HG02571 (cell line): ENCODE measurements at regions not wholly inside any gene's neighbourhood (a gene's known extent, or its start where the extent isn't known, plus 50 kb on each side); places are given as distances from the start of the nearest gene placed in this dataset.

ENCODE experiments used
- ATAC-seq: cut with Tn5 transposase; IDR thresholded peaks from one replicate; pipeline ENCODE4 v1.9.1; 2021; ENCODE audit warnings: mild to moderate bottlenecking, moderate library complexity; ENCODE audit not compliant: unreplicated experiment

- ATAC-seq, result no peak
Measured at GRCh38 chr13:89738072-89738471, 1609.4 kb upstream of the MIR17HG start.

DNA sequence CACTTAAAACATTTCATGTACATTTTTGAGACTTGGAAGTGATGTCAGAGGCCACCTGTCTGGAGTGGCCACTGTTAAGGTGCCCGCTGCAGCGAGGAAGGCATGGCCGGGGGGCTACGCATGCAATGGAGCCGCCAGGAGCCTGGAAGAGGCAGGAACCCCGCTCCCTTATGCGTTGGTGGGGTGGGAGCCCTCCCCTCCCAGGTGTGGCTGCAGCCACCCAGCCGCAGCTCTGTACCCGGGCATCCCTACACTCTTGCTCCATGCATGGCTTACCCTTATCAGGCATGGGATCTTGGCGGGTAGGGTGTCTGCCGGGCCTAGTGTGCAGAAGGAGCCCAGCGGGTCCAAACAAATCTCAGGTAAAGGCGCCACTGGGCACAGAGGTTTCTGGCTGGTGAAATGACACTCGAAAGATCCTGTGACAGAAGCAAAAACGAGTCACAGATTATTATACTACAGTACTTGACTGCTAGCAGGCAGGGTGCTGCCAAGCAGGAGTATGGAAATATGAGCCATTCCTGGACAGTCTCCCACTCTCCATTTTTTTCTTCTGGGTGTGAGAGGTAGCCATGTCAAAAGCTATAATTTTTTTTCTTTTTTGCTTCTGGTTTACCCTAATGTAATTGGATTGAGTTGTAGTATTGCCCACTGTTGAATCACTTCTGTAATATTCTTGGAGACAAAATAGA, 1606.3 kb upstream of the MIR17HG start:
- no peak for ATAC-seq

DNA sequence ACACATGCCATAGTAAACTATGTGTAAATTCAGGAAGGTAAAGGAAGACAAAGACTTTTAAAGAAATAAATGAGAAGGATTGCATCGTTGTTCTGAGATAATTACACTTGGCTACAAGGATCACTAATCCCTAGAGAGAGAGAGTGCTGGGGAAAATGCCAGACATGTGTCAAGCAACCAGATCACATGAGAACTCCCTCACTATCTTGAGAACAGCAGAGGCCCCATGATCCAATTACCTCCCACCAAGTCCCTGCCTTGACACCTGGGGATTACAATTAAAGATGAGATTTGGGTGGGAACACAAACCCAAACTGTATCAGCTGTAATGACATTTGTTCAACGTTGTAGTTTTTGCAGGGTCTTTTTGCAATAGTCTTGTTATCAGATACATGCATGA, 1600.9 kb upstream of the MIR17HG start:
- ATAC-seq, result no peak

GRCh38 chr13:89748716-89749115, 1598.8 kb upstream of the MIR17HG start:
- ATAC-seq, result no peak

DNA sequence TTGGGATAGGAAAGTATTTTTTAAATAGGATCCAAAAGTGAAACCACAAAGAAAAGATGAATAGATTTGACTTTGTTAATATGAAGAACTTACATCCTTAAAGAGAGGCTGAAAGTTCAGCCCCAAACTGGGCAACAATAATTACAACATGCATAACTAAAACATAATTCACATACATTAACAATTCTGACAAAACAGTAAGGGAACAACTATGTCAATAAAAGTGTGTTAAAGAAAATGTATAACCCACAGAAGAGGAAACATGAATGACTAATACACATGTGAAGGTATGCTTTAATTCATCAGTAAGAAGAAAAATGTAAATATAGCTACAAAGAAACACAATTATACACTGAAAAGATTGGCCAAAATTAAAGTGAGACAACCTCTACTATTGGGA, 1597.6 kb upstream of the MIR17HG start:
- ATAC-seq, result no peak

- ATAC-seq, result no peak
Measured at GRCh38 chr13:89750371-89750770, 1597.1 kb upstream of the MIR17HG start.

GRCh38 chr13:89751432-89751930, 1596.0 kb upstream of the MIR17HG start:
- ATAC-seq, result no peak

DNA sequence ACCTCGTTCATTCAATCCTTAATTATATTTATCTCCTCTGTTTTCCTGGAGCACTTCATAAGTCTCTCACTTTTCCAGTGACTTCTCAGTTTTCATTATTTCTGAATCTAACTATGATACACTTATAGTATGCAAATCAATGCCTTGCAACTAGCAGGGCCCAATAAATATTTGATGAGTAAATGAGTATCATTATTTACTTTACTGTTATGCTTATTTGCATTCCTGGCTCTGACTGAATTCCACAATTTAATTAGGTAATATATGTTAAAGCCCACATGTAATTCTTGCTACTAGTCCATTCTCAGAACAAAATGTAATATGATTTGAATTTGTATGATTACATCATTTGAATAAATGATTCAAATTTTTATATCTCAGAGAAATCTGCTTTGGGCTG, 1595.1 kb upstream of the MIR17HG start:
- no peak for ATAC-seq

GRCh38 chr13:89755729-89756492, 1591.6 kb upstream of the MIR17HG start:
- no peak for ATAC-seq

- ATAC-seq, result no peak
Measured at GRCh38 chr13:89763005-89763404, 1584.5 kb upstream of the MIR17HG start.

- no peak for ATAC-seq
Measured at GRCh38 chr13:89783221-89783755, 1564.2 kb upstream of the MIR17HG start.

DNA sequence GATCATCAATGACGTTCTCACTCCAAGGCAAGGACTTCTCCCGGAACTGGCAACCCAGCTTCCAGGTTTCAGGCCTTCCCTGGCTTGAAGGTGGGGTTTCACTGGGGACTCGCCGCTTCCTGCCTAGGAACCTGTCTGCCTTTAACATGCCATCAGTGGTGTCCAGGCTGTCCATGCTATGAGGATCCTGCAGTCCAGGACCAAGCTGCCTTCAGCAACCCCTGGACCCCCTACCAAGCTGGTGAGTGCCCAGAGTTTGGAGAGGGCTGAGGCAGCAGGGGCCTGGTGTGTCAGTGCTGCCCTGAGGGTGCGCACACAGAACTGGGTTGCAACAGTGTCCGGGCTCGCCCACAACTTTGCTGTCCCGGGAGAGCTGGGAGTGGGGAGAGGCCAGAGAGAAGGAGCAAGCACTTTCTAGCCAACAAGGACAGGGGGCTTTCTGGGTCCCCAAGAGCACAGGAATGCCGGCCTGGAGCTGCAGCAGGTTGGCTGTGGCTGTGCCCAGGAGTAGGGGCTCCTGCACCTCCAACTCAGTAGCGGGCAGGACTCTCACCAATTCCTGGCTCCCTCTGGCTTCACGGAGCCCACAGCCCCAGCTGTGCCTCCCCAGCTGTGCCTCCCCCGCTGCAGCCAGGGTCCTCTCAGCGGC, 1563.2 kb upstream of the MIR17HG start:
- no peak for ATAC-seq

DNA sequence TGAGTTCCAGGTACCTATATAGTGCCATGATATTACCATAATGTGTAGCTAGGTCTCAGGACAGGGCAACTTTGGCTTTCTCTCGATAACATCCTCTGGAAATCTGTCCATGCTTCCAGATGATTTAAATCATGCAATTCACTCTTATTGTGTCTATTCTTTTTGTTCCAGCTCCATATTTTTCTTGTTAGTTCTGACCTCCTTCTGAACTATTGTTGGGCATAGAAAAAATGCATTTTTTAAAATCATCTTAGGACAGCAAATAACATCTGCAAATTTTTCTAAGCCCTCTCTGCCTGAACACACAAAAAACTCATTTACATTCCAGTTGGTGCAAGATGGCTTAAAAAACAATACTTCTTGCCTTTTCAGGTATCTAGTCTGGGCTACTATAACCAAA, 1561.0 kb upstream of the MIR17HG start:
- ATAC-seq, result no peak

- ATAC-seq, result no peak
Measured at GRCh38 chr13:89790696-89791095, 1556.8 kb upstream of the MIR17HG start.

DNA sequence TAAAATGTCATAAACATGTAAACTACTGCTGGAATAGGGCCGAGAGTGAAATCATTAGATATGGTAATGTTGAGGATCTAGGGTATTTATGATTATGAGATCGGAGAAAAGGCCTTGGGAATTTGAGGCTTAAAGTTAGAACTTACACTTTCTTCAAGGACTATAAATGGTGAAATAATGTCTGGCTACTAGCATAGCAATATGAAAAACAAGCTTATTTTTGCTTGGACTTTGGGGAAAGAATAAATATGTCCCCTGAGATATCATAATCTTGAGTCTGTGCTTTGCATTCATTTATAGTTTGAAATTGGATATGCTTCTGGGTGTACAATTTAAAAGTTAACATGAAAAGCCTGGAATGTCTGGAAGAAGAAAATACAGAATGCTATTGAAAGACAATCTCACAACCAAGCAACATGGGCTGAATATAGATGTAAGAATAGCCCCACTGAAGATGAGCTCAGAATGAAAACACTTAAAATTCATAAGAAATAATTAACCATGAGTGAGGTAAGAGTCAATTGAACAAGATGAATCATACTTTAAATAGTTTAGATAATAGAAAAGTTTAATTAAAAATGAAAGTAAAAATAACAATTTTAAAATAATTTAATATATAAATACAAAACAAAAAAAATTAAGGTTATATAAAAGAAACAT, 1555.4 kb upstream of the MIR17HG start:
- ATAC-seq, result no peak

- ATAC-seq, result no peak
Measured at GRCh38 chr13:89796196-89796595, 1551.3 kb upstream of the MIR17HG start.

GRCh38 chr13:89803839-89804238, 1543.6 kb upstream of the MIR17HG start:
- ATAC-seq, result no peak

DNA sequence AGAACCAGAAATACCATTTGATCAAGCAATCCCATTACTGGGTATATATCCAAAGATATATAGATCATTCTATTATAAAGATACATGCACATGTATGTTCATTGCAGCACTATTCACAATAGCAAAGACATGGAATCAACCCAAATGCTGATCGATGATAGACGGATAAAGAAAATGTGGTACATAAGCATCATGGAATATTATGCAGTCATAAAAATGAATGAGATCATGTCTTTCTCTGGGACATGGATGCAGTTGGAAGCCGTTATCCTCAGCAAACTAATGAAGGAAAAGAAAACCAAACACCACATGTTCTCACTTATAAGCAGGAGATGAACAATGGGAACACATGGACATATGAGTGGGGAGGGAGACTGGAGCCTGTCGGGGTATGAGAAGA, 1540.9 kb upstream of the MIR17HG start:
- no peak for ATAC-seq

- ATAC-seq, result no peak
Measured at GRCh38 chr13:89812856-89813255, 1534.6 kb upstream of the MIR17HG start.

- ATAC-seq, result no peak
Measured at GRCh38 chr13:89816404-89816803, 1531.1 kb upstream of the MIR17HG start.

GRCh38 chr13:89822467-89822866, 1525.0 kb upstream of the MIR17HG start:
- no peak for ATAC-seq
